ENCODE measurements at regions not wholly inside any gene's neighbourhood (a gene's known extent, or its start where the extent isn't known, plus 50 kb on each side); places are given as distances from the start of the nearest gene placed in this dataset.

DNA sequence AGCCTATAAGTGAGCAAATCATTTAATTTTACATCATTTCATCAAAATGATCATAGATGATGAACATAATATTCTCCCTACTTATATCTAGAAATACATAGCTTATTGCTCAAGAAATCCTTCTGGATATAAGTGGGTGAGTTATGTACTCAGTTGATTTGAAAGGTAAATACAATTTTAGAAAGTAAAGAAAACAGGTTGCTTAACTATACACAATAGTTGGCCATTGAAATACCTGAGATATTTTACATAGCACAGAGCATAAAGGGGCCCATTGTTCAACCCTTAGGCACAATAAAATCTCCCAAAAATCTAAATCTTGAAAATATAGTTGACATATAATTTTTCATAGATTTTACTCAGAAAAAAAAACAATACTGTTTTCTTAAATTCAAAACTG is 782.0 kb upstream of the KLHL1 start (continued):
- TF ChIP-seq ZNF598 (CRISPR knock-in tag; IDR thresholded peaks at IDR 0.05; ENCODE audit: borderline replicate concordance) (no peak), ONECUT2 (CRISPR knock-in tag; IDR thresholded peaks at IDR 0.05) (no peak), THAP11 (CRISPR knock-in tag; IDR thresholded peaks at IDR 0.05) (peak; percentile 41; the same call in 1 of the 2 replicates), ZNF34 (CRISPR knock-in tag; IDR thresholded peaks at IDR 0.05; ENCODE audit: borderline replicate concordance) (no peak), ZNF770 (CRISPR knock-in tag; IDR thresholded peaks at IDR 0.05) (no peak), ZNF274 (CRISPR knock-in tag; IDR thresholded peaks at IDR 0.05) (no peak), FOXK1 (CRISPR knock-in tag; IDR thresholded peaks at IDR 0.05; ENCODE audit: borderline replicate concordance, low read depth) (no peak), RARA (CRISPR knock-in tag; IDR thresholded peaks at IDR 0.05) (peak; percentile 57; the same call in 1 of the 2 replicates), SMAD3 (CRISPR knock-in tag; IDR thresholded peaks at IDR 0.05) (0 out of 2 replicates have a peak, but pooled peaks have one; percentile 51), HNRNPUL1 (IDR thresholded peaks at IDR 0.05; ENCODE audit: low read depth, low read length) (no peak), EHMT2 (IDR thresholded peaks at IDR 0.05; ENCODE audit: borderline replicate concordance, low read depth, low read length) (0 out of 2 replicates have a peak, but pooled peaks have one; percentile 79), NCOR1 (IDR thresholded peaks at IDR 0.05; ENCODE audit: borderline replicate concordance, low read length) (peak; percentile 43; the same call in 1 of the 2 replicates), IKZF1 (IDR thresholded peaks at IDR 0.05) (no peak), ZNF703 (CRISPR knock-in tag; IDR thresholded peaks at IDR 0.05; ENCODE audit: borderline replicate concordance) (no peak), SMC3 (IDR thresholded peaks at IDR 0.05; ENCODE audit: low read length) (no peak), ZFYVE20 (CRISPR knock-in tag; IDR thresholded peaks at IDR 0.05; ENCODE audit: borderline replicate concordance, low read depth) (no peak), SIX4 (CRISPR knock-in tag; IDR thresholded peaks at IDR 0.05) (no peak)
- TF ChIP-seq, protein P1, sequence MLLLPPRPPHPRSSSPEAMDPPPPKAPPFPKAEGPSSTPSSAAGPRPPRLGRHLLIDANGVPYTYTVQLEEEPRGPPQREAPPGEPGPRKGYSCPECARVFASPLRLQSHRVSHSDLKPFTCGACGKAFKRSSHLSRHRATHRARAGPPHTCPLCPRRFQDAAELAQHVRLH (CRISPR knock-in tag; IDR thresholded peaks at IDR 0.05; ENCODE audit: borderline replicate concordance, low read depth), result no peak
- TF ChIP-seq, protein P2, sequence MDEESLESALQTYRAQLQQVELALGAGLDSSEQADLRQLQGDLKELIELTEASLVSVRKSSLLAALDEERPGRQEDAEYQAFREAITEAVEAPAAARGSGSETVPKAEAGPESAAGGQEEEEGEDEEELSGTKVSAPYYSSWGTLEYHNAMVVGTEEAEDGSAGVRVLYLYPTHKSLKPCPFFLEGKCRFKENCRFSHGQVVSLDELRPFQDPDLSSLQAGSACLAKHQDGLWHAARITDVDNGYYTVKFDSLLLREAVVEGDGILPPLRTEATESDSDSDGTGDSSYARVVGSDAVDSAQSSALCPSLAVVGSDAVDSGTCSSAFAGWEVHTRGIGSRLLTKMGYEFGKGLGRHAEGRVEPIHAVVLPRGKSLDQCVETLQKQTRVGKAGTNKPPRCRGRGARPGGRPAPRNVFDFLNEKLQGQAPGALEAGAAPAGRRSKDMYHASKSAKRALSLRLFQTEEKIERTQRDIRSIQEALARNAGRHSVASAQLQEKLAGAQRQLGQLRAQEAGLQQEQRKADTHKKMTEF (CRISPR knock-in tag; IDR thresholded peaks at IDR 0.05), result peak; percentile 56; the same call in 1 of the 2 replicates
- TF ChIP-seq, protein P3, sequence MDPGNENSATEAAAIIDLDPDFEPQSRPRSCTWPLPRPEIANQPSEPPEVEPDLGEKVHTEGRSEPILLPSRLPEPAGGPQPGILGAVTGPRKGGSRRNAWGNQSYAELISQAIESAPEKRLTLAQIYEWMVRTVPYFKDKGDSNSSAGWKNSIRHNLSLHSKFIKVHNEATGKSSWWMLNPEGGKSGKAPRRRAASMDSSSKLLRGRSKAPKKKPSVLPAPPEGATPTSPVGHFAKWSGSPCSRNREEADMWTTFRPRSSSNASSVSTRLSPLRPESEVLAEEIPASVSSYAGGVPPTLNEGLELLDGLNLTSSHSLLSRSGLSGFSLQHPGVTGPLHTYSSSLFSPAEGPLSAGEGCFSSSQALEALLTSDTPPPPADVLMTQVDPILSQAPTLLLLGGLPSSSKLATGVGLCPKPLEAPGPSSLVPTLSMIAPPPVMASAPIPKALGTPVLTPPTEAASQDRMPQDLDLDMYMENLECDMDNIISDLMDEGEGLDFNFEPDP (CRISPR knock-in tag; conservative IDR thresholded peaks at IDR 0.05), result no peak
- TF ChIP-seq, protein P4, sequence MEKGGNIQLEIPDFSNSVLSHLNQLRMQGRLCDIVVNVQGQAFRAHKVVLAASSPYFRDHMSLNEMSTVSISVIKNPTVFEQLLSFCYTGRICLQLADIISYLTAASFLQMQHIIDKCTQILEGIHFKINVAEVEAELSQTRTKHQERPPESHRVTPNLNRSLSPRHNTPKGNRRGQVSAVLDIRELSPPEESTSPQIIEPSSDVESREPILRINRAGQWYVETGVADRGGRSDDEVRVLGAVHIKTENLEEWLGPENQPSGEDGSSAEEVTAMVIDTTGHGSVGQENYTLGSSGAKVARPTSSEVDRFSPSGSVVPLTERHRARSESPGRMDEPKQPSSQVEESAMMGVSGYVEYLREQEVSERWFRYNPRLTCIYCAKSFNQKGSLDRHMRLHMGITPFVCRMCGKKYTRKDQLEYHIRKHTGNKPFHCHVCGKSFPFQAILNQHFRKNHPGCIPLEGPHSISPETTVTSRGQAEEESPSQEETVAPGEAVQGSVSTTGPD (CRISPR knock-in tag; IDR thresholded peaks at IDR 0.05), result no peak
- TF ChIP-seq, protein P5, sequence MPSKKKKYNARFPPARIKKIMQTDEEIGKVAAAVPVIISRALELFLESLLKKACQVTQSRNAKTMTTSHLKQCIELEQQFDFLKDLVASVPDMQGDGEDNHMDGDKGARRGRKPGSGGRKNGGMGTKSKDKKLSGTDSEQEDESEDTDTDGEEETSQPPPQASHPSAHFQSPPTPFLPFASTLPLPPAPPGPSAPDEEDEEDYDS (CRISPR knock-in tag; IDR thresholded peaks at IDR 0.05), result no peak
